Neuronal stem cell (in vitro differentiated cells): ENCODE measurements at regions not wholly inside any gene's neighbourhood (a gene's known extent, or its start where the extent isn't known, plus 50 kb on each side); places are given as distances from the start of the nearest gene placed in this dataset.

Experiments used
- DNase-seq: peaks from one replicate; pipeline ENCODE4 v3.0.0-alpha.2; 2013; ENCODE audit warnings: low spot score
- H2AFZ ChIP-seq: one replicate; pipeline ENCODE4 v1.6.1; 2013; ENCODE audit warnings: mild to moderate bottlenecking, low read length, inconsistent platforms
- H2AK5ac ChIP-seq: 2 replicates; pipeline ENCODE4 v1.6.1; 2013; ENCODE audit warnings: low read depth, mild to moderate bottlenecking, inconsistent platforms, low read length, moderate library complexity, mixed read lengths
- H2BK120ac ChIP-seq: 2 replicates; pipeline ENCODE4 v1.6.1; 2013; ENCODE audit warnings: low read depth, mild to moderate bottlenecking, inconsistent platforms, low read length, moderate library complexity, mixed read lengths
- H2BK12ac ChIP-seq: one replicate; pipeline ENCODE4 v1.6.1; 2013; ENCODE audit warnings: low read length, inconsistent platforms
- H2BK15ac ChIP-seq: 2 replicates; pipeline ENCODE4 v1.6.1; 2013; ENCODE audit warnings: mild to moderate bottlenecking, low read length, inconsistent platforms, mixed read lengths
- H2BK5ac ChIP-seq: one replicate; pipeline ENCODE4 v1.6.1; 2013; ENCODE audit warnings: inconsistent platforms, mild to moderate bottlenecking, low read length, moderate library complexity
- H3K14ac ChIP-seq: one replicate; pipeline ENCODE4 v1.6.1; 2013; ENCODE audit warnings: low read length, inconsistent platforms
- H3K18ac ChIP-seq: 2 replicates; pipeline ENCODE4 v1.6.1; 2013; ENCODE audit warnings: low read length, inconsistent platforms
- H3K23ac ChIP-seq: 2 replicates; pipeline ENCODE4 v1.6.1; 2013; ENCODE audit warnings: low read depth, mild to moderate bottlenecking, mixed read lengths, low read length, inconsistent platforms; ENCODE audit not compliant: poor library complexity
- H3K27ac ChIP-seq: replicated peaks from 3 replicates; pipeline ENCODE4 v1.5.1; 2013; ENCODE audit warnings: low read length, inconsistent platforms
- H3K27me3 ChIP-seq, 3 experiments: 2 replicates each; pipeline ENCODE4 v1.6.1; 2013; ENCODE audit warnings: low read length in 3 of 3, mild to moderate bottlenecking in 2 of 3, inconsistent platforms in 1 of 3, low read depth in 1 of 3, mixed read lengths in 1 of 3, moderate library complexity in 1 of 3; ENCODE audit not compliant: control insufficient read depth in 3 of 3, insufficient read depth in 3 of 3
- H3K36me3 ChIP-seq, 2 donors: replicated peaks in 1 of 2; 2 replicates each; pipeline ENCODE4 v1.6.1; 2013; ENCODE audit warnings: low read length in 2 of 2; ENCODE audit not compliant: control insufficient read depth in 2 of 2, insufficient read depth in 2 of 2
- H3K4ac ChIP-seq: 2 replicates; pipeline ENCODE4 v1.6.1; 2013; ENCODE audit warnings: inconsistent platforms, mild to moderate bottlenecking, low read length, moderate library complexity
- H3K4me1 ChIP-seq, 2 donors: 1 replicate in 1 of 2; 2 replicates in 1 of 2; pipeline ENCODE4 v1.6.1; 2013; ENCODE audit warnings: low read length in 2 of 2, low read depth in 1 of 2; ENCODE audit not compliant: control insufficient read depth in 2 of 2, insufficient read depth in 1 of 2
- H3K4me2 ChIP-seq: one replicate; pipeline ENCODE4 v1.6.1; 2013; ENCODE audit warnings: mild to moderate bottlenecking, low read length, inconsistent platforms; ENCODE audit not compliant: insufficient read depth, poor library complexity, severe bottlenecking
- H3K4me3 ChIP-seq, 2 donors: 2 replicates each; pipeline ENCODE4 v1.5.1; 2013; ENCODE audit warnings: low read length in 2 of 2, mild to moderate bottlenecking in 2 of 2, inconsistent platforms in 1 of 2, moderate library complexity in 1 of 2
- H3K79me1 ChIP-seq: one replicate; pipeline ENCODE4 v1.6.1; 2013; ENCODE audit warnings: low read depth, mild to moderate bottlenecking, inconsistent platforms, low read length, moderate library complexity
- H3K9ac ChIP-seq: one replicate; pipeline ENCODE4 v1.6.1; 2013; ENCODE audit warnings: mild to moderate bottlenecking, low read depth, low read length, inconsistent platforms; ENCODE audit not compliant: poor library complexity
- H3K9me3 ChIP-seq, 2 donors: replicated peaks in 1 of 2; 2 replicates each; pipeline versions ENCODE3 to v1.6.1; 2013; ENCODE audit warnings: low read length in 2 of 2, mild to moderate bottlenecking in 2 of 2, inconsistent platforms in 1 of 2, low read depth in 1 of 2, mixed read lengths in 1 of 2, moderate library complexity in 1 of 2; ENCODE audit not compliant: control insufficient read depth in 2 of 2, insufficient read depth in 1 of 2
- H4K8ac ChIP-seq: one replicate; pipeline ENCODE4 v1.6.1; 2013; ENCODE audit warnings: low read depth, mild to moderate bottlenecking, inconsistent platforms, low read length, moderate library complexity
- H4K91ac ChIP-seq: one replicate; pipeline ENCODE4 v1.6.1; 2013; ENCODE audit warnings: low read length, low read depth, mild to moderate bottlenecking, inconsistent platforms; ENCODE audit not compliant: poor library complexity
- WGBS, 2 donors: extraction: QIAGEN DNeasy Blood & Tissue Kit; methylation state at CpG; one replicate each; pipeline ENCODE4 v1.1.7; 2013; ENCODE audit warnings: missing lambda C conversion rate in 2 of 2, mixed read lengths in 1 of 2; ENCODE audit not compliant: insufficient read length in 2 of 2, insufficient replicate concordance in 1 of 2; ENCODE audit errors: extremely low coverage in 2 of 2; 5-methylcytosine and 5-hydroxymethylcytosine counted together

- no peak overlapping the region for H2BK5ac ChIP-seq
- no peak overlapping the region for H2BK15ac ChIP-seq
- H4K91ac ChIP-seq, result no peak overlapping the region
- H3K27ac ChIP-seq, result no peak overlapping the region
- no peak overlapping the region for H4K8ac ChIP-seq
- no peak overlapping the region for H3K4me2 ChIP-seq
- no peaks in the 10 kb centered on the region for H3K79me1 ChIP-seq
- WGBS, 2 donors, result no CpG with 5 or more reads among the region's 1 CpG
- H3K4me3 ChIP-seq, result no peak overlapping the region
- H3K4ac ChIP-seq, result no peak overlapping the region
- no peak overlapping the region for H2AK5ac ChIP-seq
- H2BK12ac ChIP-seq, result no peak overlapping the region
- H3K18ac ChIP-seq, result no peak overlapping the region
- H3K9me3 ChIP-seq, result no peaks in the 10 kb centered on the region
- H3K14ac ChIP-seq, result no peak overlapping the region
- no peaks in the 10 kb centered on the region for H3K4me1 ChIP-seq
- no peaks in the 10 kb centered on the region for H3K27me3 ChIP-seq
- H2AFZ ChIP-seq, result no peak overlapping the region
- peaks cover 0 to 1% of the 10 kb centered on the region in 2 donors for H3K36me3 ChIP-seq
- no peak overlapping the region for H2BK120ac ChIP-seq
- no peak for DNase-seq
- no peak overlapping the region for H3K23ac ChIP-seq
- H3K9ac ChIP-seq, result no peak overlapping the region
Observed at GRCh38 chr10:94235461-94235860, 127.3 kb downstream of the NOC3L start.

GRCh38 chr10:94238006-94238617, 124.6 kb downstream of the NOC3L start:
- no CpG with 5 or more reads among the region's 4 CpGs for WGBS, 2 donors
- no peak overlapping the region for H3K18ac ChIP-seq
- H2BK15ac ChIP-seq, result no peak overlapping the region

GRCh38 chr10:94239696-94240095, 123.0 kb downstream of the NOC3L start:
- Histone ChIP-seq H4K91ac (no peak overlapping the region), H3K79me1 (no peaks in the 10 kb centered on the region), H3K36me3 (no peaks in the 10 kb centered on the region), H2AK5ac (no peak overlapping the region), H3K9ac (no peak overlapping the region), H3K23ac (no peak overlapping the region), H3K27me3 (no peaks in the 10 kb centered on the region), H2BK15ac (no peak overlapping the region), H2BK12ac (no peak overlapping the region), H2BK5ac (no peak overlapping the region), H2BK120ac (no peak overlapping the region), H2AFZ (no peak overlapping the region), H3K9me3 (no peaks in the 10 kb centered on the region), H3K14ac (no peak overlapping the region), H3K4me1 (no peaks in the 10 kb centered on the region), H3K18ac (no peak overlapping the region), H3K27ac (no peak overlapping the region), H3K4ac (no peak overlapping the region), H3K4me3 (no peak overlapping the region), H4K8ac (no peak overlapping the region), H3K4me2 (no peak overlapping the region)
- no peak for DNase-seq
- no CpG with 5 or more reads among the region's 6 CpGs for WGBS, 2 donors

More at GRCh38 chr10:94238006-94238617, 124.6 kb downstream of the NOC3L start:
- no peak overlapping the region for H3K4me3 ChIP-seq
- no peaks in the 10 kb centered on the region for H3K4me1 ChIP-seq
- H3K79me1 ChIP-seq, result no peaks in the 10 kb centered on the region
- no peak overlapping the region for H3K27ac ChIP-seq
- no peak overlapping the region for H4K91ac ChIP-seq
- no peak overlapping the region for H3K23ac ChIP-seq
- no peak overlapping the region for H2AK5ac ChIP-seq
- H3K4ac ChIP-seq, result no peak overlapping the region
- H3K9ac ChIP-seq, result no peak overlapping the region
- H2AFZ ChIP-seq, result no peak overlapping the region
- no peak overlapping the region for H2BK120ac ChIP-seq
- no peak overlapping the region for H4K8ac ChIP-seq
- H3K9me3 ChIP-seq, result no peaks in the 10 kb centered on the region
- no peak overlapping the region for H2BK5ac ChIP-seq
- H3K27me3 ChIP-seq, result no peaks in the 10 kb centered on the region
- no peak overlapping the region for H3K4me2 ChIP-seq
- H3K36me3 ChIP-seq, result peaks cover 0 to 1% of the 10 kb centered on the region in 2 donors
- no peak overlapping the region for H3K14ac ChIP-seq
- H2BK12ac ChIP-seq, result no peak overlapping the region
- no peak for DNase-seq

GRCh38 chr10:94240491-94240890, 122.2 kb downstream of the NOC3L start:
- H3K27ac ChIP-seq, result no peak overlapping the region
- H2BK12ac ChIP-seq, result no peak overlapping the region
- H3K4ac ChIP-seq, result no peak overlapping the region
- WGBS, 2 donors, result no CpG with 5 or more reads among the region's 5 CpGs
- H2AFZ ChIP-seq, result no peak overlapping the region
- H3K9ac ChIP-seq, result no peak overlapping the region
- H3K14ac ChIP-seq, result no peak overlapping the region
- no peak overlapping the region for H3K18ac ChIP-seq
- H2BK15ac ChIP-seq, result no peak overlapping the region
- no peak overlapping the region for H2BK120ac ChIP-seq
- H3K23ac ChIP-seq, result no peak overlapping the region
- H3K9me3 ChIP-seq, result no peaks in the 10 kb centered on the region
- no peak for DNase-seq
- no peaks in the 10 kb centered on the region for H3K79me1 ChIP-seq
- H3K36me3 ChIP-seq, result no peaks in the 10 kb centered on the region
- H3K4me2 ChIP-seq, result no peak overlapping the region
- no peaks in the 10 kb centered on the region for H3K4me1 ChIP-seq
- H2BK5ac ChIP-seq, result no peak overlapping the region
- H4K91ac ChIP-seq, result no peak overlapping the region
- H2AK5ac ChIP-seq, result no peak overlapping the region
- no peak overlapping the region for H3K4me3 ChIP-seq
- no peaks in the 10 kb centered on the region for H3K27me3 ChIP-seq
- no peak overlapping the region for H4K8ac ChIP-seq
